SHP77 (cell line): ENCODE measurements at regions not wholly inside any gene's neighbourhood (a gene's known extent, or its start where the extent isn't known, plus 50 kb on each side); places are given as distances from the start of the nearest gene placed in this dataset.

ENCODE experiments used
- DNase-seq, 2 experiments: peaks; one replicate each; lab custom pipeline; 2025; lab: John Stamatoyannopoulos, UW

- DNase-seq: no peak
Measured at GRCh38 chr16:86297866-86298757, 212.2 kb upstream of the FOXF1 start.

GRCh38 chr16:86298758-86299134 is 211.6 kb upstream of the FOXF1 start:
- DNase-seq: no peak

DNA sequence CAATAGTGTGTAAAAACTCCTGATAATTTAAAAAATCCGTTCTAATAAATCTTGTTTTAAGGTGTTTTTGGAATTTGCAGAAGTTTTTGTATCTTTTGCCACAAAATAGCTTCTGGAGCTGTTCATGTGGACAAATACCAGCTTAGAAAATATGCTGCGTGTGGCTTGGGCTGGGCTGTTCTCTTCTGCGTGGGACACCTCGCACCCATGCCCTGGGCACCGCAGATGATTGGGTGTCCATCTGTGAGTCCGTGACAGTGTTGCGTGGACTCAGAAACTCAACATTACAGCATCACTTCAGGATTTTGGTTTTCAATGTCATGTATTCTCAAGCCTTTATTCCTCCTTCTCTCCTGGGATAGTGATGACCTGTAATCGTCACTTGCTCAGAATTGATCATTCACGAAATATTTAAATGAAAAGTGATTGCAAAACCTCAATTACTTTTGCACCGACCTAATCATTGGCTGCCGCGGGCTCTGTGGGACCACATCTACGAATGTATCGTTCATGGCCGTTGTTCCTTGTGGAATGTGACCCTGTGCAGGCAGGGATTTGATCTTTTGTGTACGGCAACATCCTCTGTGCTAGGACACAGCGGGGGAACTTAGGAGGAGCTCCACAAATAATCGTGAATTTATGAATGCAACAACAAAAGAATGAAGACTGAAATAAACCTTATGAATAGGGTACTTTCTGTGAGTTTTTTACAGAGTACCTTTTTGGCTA is 210.3 kb upstream of the FOXF1 start:
- DNase-seq: no peak

DNA sequence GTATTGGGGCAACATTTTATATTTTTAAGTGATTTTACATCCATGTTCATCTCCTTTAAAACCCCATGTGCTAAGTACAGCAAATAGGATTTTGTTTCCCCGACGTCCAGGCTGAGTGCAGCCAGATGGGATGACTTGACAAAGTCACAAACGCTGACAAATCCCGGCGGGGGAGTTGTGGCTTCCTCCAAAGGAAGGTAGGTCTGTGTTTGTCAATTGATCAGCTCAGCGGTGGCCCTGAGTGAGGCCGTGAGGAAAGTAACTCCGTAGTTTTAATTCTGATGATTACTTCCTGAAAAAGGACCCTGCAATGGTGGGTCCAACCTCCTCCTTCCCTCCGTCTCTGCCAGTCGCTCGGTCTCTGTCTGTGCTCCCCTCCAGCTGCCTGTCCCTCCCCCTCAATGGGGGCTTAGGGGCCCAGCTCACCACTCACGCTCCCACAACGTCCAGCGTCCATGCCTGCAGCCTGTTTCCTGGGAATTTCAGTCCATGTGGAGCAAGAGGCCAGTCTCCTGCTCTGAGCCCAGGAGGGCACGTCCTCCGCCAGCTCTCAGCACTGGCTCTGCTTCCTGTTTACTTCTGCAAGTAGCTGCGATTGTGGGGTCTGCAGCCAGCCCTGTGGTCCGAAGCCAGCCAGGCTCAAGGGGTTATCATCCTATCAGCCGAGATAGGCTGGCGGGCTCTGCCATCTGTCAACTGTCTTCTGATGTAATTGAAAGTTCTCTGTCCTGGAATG is 209.4 kb upstream of the FOXF1 start:
- no peak for DNase-seq

- DNase-seq: no peak
Measured at GRCh38 chr16:86302421-86303109, 207.8 kb upstream of the FOXF1 start.

GRCh38 chr16:86303787-86304678 is 206.3 kb upstream of the FOXF1 start:
- no peak for DNase-seq

- DNase-seq: no peak
Measured at GRCh38 chr16:86304868-86305267, 205.5 kb upstream of the FOXF1 start.

DNA sequence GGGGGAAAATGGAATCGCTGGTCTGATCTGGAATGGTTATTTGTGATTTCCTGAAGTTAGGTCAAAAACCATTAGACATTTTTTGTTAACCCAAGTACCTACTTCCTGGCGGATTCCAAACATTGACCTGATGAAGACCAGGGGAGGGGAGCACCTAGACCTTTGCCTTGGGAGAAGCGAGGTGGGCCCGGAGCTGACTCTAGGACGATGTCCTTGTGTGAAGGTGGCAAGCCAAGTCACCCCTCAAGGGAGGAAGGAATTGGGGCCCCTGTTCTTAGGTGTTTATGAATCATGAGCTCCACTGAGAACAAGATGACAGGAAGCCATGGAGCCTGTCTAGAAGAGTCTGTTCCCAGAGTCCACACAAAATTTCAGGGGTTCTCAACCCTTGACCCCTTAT is 204.9 kb upstream of the FOXF1 start:
- DNase-seq: no peak

GRCh38 chr16:86306011-86306644 is 204.2 kb upstream of the FOXF1 start:
- DNase-seq: no peak

- no peak for DNase-seq
Measured at GRCh38 chr16:86306811-86307513, 203.4 kb upstream of the FOXF1 start.

GRCh38 chr16:86307514-86307903 is 202.8 kb upstream of the FOXF1 start:
- DNase-seq: no peak

DNA sequence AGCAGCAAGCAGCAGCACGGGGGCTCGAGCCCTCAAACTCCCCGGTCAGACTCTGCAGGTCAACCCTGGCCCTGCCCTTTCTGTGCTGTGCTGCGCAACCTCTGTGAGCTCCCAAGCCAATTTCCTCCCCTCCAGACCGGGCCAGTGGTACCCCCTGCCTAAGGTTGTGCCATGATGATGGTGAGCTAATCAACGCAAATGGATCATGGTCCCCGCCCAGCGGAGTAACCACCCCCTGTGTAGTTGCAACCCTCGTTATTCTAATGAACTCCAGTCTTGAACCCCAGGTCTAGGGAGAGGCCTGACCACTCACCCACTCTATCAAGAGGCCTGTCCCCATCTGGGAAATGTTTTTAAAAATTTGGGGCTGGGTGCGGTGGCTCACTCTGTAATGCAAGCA is 201.8 kb upstream of the FOXF1 start:
- DNase-seq: no peak

DNA sequence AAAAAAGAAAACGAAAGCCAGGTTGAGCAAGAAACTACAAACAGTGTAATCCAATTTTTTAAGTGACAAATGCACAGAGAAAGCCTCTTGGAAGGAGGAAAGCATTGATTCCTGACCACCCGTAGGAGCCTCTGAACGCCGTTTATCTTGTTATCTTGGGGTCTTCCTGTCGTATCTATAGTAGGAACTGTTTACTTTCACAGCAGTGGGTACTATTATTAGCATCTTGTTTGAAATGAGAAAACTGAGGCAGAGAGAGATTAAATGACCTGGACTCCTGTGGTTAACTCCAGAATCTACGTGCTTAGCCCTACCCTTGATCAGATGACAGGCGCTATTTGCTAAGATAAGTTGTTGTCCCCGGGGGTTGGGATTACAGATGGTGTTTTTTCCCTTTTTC is 196.7 kb upstream of the FOXF1 start:
- no peak for DNase-seq

- DNase-seq: no peak
Measured at GRCh38 chr16:86314402-86315025, 195.8 kb upstream of the FOXF1 start.

DNA sequence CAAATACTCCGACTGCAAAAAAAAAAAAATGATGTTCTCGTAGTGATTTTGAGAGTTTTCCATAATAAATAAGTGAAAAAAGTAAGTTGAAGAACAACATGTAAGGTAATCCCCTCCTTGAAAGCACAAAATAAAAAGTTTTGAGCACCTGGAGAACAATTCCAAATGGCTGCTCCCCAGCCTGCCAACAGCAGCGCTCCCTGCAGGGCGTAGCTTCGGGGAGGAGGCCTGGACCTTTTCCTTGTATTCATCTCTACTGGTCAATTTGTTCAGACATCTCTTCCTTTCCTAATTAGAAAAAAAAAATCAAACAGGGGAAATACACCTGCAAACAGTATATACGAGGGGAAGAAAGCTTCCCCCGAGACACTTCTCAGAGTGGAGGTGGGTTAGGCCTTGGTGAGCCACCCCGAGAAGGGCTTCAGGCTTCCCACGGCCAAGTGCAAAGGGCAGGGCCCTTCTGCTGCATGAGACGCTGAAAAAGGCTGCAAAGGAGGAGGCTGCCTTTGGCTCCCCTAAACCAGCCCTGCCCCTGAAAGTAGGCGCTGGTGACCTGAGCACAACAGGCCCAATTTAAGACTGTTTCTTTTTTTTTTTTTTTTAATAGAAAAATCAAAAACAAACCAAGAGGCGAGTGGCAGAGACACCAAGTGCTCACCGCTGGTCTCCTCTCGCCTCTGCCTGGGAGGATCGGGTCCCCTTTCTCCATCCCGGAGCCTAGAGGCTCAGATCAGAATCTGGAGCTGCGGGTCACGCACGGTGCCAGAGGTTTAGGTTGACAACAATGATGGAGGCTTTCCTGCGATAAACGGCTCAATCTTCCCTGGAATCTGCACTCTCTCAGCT is 193.1 kb upstream of the FOXF1 start:
- DNase-seq: no peak

GRCh38 chr16:86317813-86318650 is 192.3 kb upstream of the FOXF1 start:
- no peak for DNase-seq

GRCh38 chr16:86319585-86320236 is 190.6 kb upstream of the FOXF1 start:
- DNase-seq: no peak
